ENCODE measurements at regions not wholly inside any gene's neighbourhood (a gene's known extent, or its start where the extent isn't known, plus 50 kb on each side); places are given as distances from the start of the nearest gene placed in this dataset.
"Not testable (repeated sequence)": the region's sequence is repeated elsewhere in the genome, so short reads cannot be mapped to it uniquely, and the experiment has no call there.

DNA sequence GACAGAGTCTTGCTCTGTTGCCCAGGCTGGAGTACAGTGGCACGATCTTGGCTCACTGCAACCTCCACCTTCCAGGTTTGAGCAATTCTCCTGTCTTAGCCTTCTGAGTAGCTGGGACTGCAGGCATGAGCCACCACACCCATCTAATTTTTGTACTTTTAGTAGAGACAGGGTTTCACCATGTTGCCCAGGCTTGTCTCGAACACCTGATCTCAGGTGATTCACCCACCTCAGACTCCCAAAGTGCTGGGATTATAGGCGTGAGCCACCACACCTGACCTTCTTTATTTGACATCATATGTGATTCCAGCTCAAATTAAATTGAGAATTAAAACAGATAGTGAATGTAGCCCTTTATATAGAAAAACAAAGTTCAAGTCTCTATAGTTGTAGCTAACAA is 127.2 kb downstream of the CASP12 start:
- TF ChIP-seq POLR2A (IDR thresholded peaks at IDR 0.05; ENCODE audit: low read length); GATA1 (IDR thresholded peaks at IDR 0.05; ENCODE audit: low read depth, low read length): not testable (repeated sequence)
